ENCODE measurements at regions not wholly inside any gene's neighbourhood (a gene's known extent, or its start where the extent isn't known, plus 50 kb on each side); places are given as distances from the start of the nearest gene placed in this dataset.

DNA sequence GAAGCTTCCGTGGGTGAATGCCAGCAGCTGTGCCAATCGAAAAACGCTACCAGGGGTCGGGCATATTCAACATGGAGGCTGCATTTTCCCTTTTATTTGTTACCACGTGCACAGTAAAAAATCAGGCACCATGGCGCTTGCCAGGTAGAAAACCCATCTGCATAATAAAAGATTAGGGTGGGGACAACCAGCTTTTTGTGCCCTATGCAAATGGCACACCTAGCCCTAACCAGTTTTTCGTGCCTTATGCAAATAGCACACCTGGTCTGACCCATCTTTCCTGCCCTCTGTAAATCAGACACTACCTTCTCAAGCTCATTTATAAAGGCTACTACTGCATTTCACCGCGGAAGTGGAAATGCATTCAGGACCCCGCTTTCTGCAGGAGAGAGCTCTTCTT is 62.1 kb upstream of the FREM2 start:
- no peak for TF ChIP-seq POLR2A (IDR thresholded peaks at IDR 0.05)
- TF ChIP-seq POLR2AphosphoS5 (IDR thresholded peaks at IDR 0.05) = no peak
- TF ChIP-seq, protein P1, sequence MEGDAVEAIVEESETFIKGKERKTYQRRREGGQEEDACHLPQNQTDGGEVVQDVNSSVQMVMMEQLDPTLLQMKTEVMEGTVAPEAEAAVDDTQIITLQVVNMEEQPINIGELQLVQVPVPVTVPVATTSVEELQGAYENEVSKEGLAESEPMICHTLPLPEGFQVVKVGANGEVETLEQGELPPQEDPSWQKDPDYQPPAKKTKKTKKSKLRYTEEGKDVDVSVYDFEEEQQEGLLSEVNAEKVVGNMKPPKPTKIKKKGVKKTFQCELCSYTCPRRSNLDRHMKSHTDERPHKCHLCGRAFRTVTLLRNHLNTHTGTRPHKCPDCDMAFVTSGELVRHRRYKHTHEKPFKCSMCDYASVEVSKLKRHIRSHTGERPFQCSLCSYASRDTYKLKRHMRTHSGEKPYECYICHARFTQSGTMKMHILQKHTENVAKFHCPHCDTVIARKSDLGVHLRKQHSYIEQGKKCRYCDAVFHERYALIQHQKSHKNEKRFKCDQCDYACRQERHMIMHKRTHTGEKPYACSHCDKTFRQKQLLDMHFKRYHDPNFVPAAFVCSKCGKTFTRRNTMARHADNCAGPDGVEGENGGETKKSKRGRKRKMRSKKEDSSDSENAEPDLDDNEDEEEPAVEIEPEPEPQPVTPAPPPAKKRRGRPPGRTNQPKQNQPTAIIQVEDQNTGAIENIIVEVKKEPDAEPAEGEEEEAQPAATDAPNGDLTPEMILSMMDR (IDR thresholded peaks at IDR 0.05) = no peak
